DOHH2 (cell line): ENCODE measurements at regions not wholly inside any gene's neighbourhood (a gene's known extent, or its start where the extent isn't known, plus 50 kb on each side); places are given as distances from the start of the nearest gene placed in this dataset.

ENCODE experiments used
- CTCF ChIP-seq: fragments of 200-600 bp; sonication (generic); IDR thresholded peaks from one replicate; pipeline ENCODE4 v1.5.1; 2014; ENCODE audit warnings: antibody characterized with exemption, mild to moderate bottlenecking, low read depth, low read length; ENCODE audit not compliant: poor library complexity, severe bottlenecking
- EZH2phosphoT487 ChIP-seq: fragments of 200-600 bp; sonication (generic); IDR thresholded peaks from 2 replicates; pipeline ENCODE4 v1.6.1; 2017; ENCODE audit warnings: borderline replicate concordance, mild to moderate bottlenecking, antibody characterized with exemption, low read length, moderate library complexity, mixed read lengths

- TF ChIP-seq CTCF (no peak), EZH2phosphoT487 (no peak)
Measured at GRCh38 chr13:18956473-18957078, 225.0 kb downstream of the TUBA3C start.
